ENCODE measurements at regions not wholly inside any gene's neighbourhood (a gene's known extent, or its start where the extent isn't known, plus 50 kb on each side); places are given as distances from the start of the nearest gene placed in this dataset.
"Not testable (repeated sequence)": the region's sequence is repeated elsewhere in the genome, so short reads cannot be mapped to it uniquely, and the experiment has no call there.

DNA sequence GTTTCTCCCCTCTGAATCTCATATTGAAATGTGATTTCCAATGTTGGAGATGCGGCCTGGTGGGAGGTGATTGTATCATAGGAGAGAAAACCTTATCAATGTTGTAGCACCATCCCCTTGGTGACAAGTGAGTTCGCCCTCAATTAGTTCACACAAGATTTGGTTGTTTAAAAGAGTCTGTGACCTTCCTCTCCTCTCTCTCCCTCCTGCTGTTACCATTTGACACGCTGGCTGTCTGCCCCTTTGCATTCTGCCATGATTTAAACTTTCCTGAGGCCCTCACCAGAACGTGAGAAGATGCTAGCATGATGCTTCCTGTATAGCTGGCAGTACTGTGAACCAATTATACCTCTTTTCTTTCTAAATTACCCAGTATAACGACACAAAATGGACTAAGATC lies 730.9 kb upstream of the PRMT6 start:
- no peak for DNase-seq

DNA sequence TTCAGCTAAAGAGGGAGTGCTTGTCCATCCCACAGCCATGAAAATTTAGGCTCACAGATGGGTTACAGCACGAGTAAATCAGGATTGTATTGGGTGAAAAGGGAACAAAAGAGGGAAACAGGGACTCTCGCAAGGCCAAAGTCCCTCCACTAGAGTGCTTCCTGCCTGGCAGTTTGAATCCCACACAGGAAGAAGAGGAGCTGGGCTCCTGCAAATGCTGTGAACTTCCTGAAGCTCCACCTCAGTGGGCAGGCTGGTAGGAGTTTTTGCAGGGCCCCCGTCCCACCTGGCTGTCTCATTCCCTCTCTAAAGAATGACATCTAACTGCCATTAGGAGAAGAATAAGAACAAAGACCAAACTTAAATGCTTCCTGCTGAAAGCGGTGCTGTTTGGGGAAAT lies 712.0 kb upstream of the PRMT6 start:
- DNase-seq: no peak

DNA sequence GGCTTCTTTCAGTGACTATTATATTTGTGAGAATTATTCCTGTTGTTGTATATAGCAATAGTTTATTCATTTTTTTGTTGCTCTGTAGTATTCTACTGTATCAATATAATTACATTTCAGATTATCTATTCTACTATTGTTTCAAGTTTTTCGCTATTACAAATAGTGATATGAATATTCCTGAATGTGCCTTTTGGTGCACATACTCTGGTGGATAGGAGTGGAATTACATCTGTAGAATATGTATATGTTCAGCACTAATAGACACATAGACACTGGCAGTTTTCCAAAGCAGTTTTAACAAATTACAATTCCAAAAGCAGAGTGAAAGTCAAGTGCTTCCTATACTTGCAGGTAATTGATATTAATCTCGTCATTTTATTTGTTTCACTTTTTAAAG lies 696.2 kb upstream of the PRMT6 start:
- DNase-seq: no peak

DNA sequence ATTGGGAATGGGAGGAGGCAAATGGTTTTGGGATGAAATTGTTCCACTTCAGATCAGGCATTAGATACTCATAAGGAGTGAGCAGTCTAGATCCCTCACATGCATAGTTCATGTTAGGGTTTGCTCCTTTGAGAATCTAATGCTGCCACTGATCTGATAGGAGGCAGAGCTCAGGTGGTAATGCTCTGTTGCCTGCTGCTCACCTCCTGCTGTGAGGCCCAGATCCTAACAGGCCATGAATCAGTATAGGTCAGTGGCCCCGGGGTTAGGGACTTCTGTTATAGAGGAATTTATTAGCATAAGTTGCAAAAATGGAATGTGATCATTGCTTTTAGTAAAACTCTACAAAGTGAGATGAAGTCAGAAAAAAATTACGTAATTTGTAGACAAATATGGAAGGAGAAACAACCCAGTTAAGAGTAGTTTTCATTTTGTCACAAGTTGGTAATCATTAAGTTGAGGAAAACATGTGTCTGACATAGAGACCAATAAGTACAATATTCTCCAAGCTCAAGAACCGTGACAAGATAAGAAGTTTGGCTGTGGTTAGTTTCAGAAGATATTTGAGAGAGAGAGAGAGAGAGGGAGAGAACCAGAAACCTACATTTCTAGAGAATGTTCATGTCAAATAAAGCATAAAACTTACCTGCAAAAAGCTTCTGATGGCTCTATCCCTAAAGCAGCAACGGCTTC lies 689.7 kb upstream of the PRMT6 start:
- DNase-seq: no peak

DNA sequence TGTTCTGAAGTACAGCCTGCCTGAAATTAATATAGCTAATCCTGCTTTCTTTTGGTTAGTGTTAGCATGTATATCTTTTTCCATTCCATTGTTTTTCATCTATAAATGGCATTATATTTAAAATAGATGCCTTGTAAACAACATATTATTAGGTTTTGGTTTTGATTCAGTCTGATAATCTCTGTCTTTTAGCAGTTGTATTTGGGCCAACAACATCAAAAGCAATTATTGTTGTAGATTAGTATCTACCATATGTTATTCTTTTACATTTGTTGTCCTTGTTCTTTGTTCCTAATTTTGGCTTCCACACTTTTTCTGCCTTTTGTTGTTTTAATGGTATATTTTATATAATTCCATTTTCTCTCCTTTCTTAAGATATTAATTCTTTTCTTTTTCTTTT lies 678.2 kb upstream of the PRMT6 start:
- no peak for DNase-seq

DNA sequence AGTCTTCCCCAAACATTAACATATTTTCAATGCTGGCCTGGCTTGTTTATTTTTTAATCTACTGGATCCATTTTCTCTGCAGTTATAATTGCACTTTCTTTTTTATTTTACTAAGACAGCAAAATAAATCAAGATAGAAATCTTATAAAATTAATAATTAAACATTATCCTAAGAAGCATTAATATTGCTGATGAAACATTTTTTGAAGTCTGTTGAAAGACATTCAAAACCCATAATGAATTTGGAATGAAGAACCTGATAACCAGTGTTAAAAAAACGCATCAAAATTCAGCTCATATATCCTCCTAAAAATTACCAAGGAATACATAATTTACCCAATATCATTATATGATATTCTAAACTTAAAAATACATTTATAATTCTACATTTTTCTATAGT lies 675.7 kb upstream of the PRMT6 start:
- no peak for DNase-seq

DNA sequence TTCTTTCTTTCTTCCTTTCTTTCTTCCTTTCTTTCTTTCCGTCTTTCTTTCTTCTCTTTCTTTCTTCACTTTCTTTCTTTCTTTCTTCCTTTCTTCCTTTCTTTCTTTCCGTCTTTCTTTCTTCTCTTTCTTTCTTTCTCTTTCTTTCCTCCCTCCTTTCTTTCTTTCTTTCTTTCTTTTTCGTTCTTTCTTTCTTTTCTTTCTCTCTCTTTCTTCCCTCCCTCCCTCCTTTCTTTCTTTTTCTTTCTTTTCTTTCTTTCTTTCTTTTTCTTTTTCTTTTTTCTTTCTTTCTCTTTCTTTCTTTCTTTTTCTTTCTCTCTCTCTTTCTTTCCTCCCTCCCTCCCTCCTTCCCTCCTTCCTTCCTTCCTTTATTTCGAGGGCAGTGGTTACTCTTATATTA lies 667.3 kb upstream of the PRMT6 start:
- DNase-seq: not testable (repeated sequence)

DNA sequence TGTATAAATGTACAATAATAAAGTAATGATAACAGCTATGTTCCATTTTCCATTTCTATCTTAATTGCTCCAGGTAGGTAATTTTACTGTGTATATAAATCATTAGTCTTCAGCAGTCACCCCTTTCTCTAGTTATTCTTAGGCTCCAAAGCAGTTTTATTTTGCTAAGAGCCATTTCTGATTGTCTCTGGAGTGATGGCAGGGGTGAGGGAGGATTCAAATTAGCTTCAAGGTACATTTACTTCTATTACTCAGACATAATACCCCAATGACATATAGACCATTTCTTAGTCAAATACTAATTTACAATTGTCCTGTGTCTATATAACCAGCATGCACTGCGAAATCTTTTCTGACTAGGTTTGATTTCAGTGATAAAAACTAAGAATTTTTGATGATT lies 663.4 kb upstream of the PRMT6 start:
- no peak for DNase-seq

DNA sequence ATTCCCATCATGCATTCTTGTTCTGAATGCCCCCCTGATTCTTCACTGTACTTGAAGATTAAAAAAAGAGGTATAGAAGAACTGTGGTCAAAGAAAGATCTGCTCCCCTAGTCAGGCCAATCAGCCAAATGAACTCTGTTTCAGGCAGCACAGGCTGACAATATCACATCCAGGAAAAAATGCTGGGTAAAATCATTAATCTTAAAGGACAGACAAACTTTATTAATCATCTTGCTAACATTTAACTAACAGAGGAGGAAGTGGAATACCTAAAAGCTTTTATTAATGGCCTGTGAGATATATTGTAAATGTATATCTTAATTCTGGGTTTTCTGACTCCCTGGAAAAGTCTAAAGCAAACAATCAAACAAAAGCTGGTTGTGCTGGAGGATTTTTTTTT lies 660.5 kb upstream of the PRMT6 start:
- no peak for DNase-seq

DNA sequence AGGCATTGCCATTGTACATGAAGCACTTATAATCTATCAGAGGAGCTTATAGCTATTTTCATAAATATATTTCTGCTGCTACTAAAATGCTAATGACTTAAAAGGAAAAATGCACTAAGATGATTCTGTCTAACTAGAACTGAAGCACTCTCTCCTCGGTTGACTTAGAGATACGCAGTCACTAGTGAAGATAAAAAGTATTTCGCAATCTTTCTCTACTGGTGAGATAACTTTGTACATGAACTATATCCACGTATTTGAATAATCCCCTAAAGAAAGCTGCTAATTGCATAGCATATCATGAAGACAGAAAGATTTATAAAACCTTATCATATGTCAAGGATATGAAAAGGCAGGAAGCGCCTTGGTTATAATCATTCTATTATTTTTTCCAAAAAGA lies 658.1 kb upstream of the PRMT6 start:
- DNase-seq: no peak

DNA sequence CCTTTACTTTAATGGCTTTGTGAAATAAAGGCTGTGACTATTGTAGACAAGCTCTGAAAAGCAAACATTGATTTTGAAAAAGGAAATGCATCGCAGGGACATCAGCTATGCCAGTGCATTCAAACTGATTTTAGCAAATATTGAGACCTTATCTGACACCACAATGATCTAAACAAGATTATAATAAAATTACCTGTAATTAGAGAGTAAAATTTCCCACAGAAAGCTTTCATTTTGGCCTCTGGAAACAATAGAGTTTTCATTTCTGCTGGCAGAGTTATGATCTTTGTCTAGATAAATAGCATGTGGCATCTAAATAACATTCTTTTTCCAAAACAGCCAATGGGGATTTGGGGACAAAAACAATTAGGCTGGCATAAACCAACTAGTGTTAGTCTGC lies 650.4 kb upstream of the PRMT6 start:
- DNase-seq: no peak

DNA sequence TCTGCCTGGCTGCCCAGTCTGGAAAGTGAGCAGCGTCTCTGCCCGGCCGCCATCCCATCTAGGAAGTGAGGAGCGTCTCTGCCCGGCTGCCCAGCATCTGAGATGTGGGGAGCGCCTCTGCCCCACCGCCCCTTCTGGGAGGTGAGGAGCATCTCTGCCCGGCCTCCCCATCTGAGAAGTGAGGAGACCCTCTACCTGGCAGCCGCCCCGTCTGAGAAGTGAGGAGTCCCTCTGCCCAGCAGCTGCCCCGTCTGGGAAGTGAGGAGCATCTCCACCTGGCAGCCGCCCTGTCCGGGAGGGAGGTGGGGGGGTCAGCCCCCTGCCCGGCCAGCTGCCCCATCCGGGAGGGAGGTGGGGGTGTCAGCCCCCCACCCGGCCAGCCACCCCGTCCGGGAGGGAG lies 644.2 kb upstream of the PRMT6 start:
- DNase-seq: not testable (repeated sequence)

DNA sequence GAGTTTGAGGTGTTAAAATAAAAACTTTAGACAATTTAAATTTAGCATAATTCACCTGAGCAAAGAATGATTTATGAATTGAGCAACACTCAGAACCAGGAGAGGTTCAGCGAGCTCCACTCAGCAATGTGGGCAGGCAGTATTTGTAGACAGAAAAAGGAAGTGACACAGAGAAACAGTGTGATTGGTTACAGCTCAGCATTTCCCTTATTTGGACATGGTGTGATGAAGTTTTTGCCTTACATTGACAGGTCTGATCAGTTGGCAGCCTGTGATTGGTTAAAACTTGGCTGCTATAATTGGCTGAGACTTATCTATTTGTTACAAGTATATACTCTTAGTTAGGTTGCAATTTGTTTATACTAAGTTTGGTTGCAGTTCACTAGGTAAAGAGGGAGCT lies 621.2 kb upstream of the PRMT6 start:
- no peak for DNase-seq

DNA sequence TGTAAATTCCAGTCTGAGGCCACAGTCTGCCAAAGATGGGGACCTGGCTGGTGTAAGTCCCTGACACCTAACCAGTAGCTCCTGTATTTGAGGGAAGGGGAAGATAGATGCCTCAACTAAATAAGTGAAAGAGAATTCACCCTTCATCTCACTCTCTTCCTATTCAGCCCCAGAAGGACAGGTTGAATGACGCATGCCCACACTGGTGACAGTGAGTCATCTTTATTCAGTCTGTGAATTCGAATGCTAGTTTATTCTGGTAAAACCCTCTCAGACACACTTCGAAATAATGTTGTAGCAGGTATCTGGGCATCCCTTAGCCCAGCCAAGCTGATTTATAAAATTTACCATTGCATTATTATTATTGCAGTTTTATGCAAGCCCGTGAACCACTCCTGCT lies 617.0 kb upstream of the PRMT6 start:
- no peak for DNase-seq

DNA sequence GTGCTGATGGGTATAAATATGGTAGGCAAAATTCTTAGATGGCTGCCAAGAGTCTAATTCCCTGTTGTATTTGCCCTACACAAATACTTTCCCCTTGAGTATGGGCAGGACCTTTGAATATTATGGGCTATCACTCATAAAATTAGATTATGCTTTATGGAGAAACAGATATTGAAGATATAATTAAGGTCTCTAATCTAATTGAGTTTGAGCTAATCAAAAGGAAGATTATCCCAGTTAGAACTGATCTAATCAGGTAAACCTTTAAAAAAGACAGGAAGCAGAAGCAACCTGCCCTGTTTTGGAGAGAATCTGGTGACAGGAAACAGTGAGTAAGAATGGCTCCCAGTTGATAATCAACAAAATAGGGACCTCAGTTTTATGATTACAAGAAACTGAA lies 609.0 kb upstream of the PRMT6 start:
- no peak for DNase-seq

DNA sequence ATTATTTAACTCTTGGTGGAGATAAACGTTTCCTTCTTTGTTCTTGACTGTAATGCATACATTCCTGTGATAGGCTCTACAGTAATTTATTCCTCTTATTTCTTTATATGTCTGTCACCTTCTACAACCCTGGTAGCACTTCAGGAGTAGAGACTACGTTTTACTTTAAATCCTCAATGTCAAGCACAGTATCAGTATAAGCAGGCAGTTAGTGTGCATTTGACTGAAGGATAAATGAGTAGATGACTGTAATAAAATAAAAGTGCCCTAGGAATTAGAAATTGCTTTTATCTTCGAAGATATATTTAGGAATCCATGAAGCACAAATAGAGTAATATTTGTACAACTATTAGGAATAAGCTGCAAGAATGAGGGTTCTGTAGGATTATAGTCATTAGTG lies 599.6 kb upstream of the PRMT6 start:
- no peak for DNase-seq

DNA sequence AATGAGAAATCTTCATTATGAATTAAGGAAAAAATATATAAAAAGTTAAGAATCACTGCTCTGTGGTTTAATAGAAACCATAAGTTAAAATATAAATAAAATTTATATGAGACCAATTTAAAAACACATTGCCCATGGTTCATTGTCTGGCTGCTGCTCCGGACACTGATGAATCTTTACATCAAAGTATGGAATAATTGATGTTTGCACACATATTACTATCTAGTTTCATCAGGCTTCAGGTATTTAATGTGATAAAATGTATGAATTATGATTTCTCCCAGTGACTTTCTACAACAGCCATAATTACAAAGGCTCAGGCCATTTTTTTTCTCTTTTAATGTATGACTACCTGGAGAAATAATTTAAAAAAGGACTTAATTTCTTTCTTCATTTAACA lies 599.1 kb upstream of the PRMT6 start:
- DNase-seq: no peak

DNA sequence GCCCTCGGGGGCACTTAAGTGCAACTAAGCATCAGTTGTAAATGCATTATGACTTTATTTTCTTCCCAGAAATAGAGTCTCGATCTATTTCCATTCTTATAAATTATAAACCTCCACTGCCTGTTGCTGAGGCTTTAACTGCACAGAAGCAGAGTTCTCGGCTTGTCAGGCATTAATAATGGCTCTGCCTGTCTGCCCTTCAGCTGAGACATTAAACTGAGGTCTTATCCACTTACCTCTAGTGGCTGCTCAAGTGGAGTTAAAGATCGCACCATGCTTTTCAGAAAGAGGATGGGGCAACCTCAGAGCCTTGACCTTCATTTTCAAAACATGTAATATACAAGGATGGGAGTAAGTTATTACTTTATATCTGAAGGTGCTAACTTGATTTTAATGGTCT lies 597.6 kb upstream of the PRMT6 start:
- no peak for DNase-seq

DNA sequence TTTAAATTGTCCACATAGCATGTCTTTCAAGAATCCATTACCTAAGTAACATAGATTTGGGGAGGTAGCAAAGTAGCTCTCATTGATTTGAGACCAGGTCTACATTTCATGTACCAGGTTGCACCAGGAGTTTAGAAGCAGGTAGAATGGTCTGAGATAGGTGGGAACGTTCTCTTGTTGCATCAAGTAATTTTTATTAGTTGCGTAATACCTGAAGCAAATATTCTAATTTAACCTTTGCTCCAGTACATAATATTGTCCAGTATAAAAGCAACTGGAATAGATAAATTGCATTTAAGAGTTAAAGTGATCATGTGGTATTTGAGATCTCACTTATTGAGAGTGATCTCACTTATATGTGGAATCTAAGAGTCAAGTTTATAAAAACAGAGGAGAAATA lies 597.1 kb upstream of the PRMT6 start:
- DNase-seq: no peak

DNA sequence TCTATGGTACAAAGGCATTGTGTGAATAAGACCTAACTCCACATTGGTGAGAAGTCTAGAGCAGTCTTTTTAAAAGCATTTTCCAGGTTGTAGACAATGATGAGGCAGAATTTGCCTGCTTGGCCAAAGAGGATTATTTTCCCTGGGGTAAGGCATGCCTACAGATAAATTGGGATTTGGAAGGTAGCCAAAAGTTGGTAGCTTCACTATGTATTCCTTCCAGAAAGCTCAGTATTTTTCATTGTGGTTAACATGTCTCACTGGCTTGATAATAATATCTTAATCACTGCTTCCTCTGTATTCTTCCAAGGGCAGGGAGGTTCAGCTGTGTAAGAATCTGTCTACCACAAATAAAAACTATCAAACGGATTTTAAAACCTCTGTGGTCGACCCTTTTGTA lies 590.8 kb upstream of the PRMT6 start:
- DNase-seq: no peak

DNA sequence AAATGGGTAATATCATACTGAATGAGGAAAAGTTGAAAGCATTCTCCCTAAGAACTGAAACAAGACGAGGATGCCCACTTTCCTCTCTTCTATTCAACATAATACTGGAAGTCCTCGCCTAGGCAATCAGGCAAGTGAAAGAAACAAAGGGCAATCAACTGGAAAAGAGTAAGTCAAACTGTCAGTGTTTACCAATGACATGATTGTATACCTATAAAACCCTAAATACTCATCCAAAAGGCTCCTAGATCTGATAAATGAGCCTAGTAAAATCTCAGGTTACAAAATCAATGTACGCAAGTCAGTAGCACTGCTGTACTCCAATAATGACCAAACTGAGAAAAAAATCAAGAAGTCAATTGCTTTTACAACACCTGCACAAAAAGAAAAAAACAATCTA lies 575.8 kb upstream of the PRMT6 start:
- no peak for DNase-seq

DNA sequence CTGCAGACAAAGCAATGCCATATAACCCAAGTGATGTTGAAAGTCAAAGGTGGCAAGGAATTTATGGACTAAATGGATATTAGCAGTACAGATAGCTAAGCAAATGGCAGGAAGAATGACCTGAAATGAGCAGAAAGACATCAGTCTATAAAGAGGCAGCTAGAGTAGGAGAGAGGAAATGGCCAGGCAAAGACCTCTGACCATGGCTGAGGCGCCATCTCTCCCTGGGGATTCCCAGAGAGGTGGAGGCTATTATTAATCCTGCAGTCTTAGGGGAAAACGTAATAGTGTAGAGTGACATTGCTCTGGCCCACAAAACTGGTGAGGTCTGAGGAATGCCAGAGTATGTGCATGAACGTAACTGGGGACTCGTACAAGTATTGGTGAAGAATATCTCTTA lies 563.6 kb upstream of the PRMT6 start:
- no peak for DNase-seq

DNA sequence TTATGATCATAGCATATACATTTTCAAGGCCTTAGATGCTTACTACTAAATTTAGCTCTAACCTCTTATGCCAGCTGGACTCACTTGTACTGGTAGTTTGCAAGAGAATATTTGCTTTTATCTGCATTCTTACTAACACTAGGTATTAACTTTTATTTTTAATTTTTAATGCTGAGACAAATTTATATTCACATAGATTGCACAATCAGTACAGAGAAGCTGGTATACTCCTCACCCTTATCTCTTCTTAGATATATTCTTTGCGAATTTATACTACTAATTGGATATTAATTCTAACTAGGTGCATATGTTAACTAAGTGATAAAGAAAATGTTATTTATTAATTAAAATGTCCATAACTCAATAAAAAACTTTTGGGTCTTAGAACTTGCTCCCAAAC lies 561.8 kb upstream of the PRMT6 start:
- DNase-seq: no peak

DNA sequence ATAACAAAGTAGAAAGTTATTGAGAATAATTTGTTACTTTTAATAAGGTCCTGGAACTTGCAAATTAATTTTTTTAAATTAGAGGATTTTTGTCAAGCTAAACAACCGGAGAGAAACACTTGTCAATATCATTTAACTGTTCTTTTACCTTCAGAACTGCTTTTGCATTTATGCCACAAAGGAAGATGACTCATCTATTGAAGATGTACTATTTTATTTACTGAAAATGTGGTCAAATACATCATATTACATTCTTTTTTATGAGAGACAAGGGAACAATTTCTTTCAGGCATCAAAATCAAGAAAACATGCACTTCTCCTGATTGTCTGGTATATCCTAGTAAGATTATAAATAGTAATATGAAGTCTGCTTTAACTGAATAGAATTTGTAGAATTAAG lies 558.2 kb upstream of the PRMT6 start:
- no peak for DNase-seq

DNA sequence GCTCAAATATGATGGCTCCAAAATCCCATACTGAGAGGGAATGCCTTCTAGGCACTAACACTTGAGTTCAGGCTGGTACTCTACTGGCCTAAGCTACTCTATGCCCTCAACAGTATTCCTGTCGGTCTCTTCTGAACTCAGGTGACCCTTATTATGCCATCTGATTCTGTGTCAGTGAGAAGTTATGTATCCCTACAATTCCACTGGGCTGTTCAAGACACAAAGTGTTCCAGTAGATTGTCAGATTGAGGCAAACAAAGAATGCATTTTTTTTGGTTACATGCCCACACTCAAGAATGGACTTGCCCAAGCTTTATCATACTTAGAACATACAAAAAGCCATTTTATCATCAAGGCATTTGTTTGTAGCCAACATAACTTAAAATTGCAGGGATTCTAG lies 553.8 kb upstream of the PRMT6 start:
- DNase-seq: no peak

DNA sequence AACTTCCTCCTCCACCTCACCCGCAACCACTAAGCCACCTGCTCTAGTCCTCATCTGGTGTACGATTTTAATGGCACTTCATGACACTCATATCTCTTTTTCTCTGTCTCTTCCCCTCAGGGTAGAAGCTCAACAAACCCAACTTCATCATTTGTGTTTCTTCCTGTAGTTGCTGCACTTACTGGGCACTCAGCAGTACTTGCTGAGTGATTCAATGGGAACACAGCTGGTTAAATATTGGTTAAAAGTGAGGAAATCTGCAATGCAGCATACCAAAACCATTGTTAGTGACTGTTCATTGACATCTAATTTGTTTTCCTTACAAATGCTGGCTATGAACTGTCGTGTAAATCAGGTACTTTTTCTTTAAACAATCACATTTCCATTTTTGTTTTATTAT lies 541.1 kb upstream of the PRMT6 start:
- DNase-seq: no peak
